MM.1S (cell line): ENCODE measurements at regions not wholly inside any gene's neighbourhood (a gene's known extent, or its start where the extent isn't known, plus 50 kb on each side); places are given as distances from the start of the nearest gene placed in this dataset.

Experiments
- CTCF ChIP-seq: fragments of 300-600 bp; sonication (generic); IDR thresholded peaks from 2 replicates; pipeline ENCODE4 v1.5.1; 2016; ENCODE audit warnings: antibody characterized with exemption, low read length, mixed read lengths
- EZH2 ChIP-seq: fragments of 300-600 bp; sonication (generic); optimal IDR thresholded peaks from 2 replicates; pipeline ENCODE3; 2017; ENCODE audit warnings: low read depth, mild to moderate bottlenecking, antibody characterized with exemption, low read length, mixed read lengths
- EZH2phosphoT487 ChIP-seq: fragments of 300-600 bp; sonication (generic); IDR thresholded peaks from 2 replicates; pipeline ENCODE4 v1.6.1; 2018; ENCODE audit warnings: antibody characterized with exemption, low read length

GRCh38 chr7:89776980-89777379, 377.3 kb upstream of the STEAP1 start:
- TF ChIP-seq CTCF (no peak), EZH2phosphoT487 (no peak), EZH2 (no peak)
